Peyer's patch (tissue), 4 donors: ENCODE measurements at regions not wholly inside any gene's neighbourhood (a gene's known extent, or its start where the extent isn't known, plus 50 kb on each side); places are given as distances from the start of the nearest gene placed in this dataset.
A peak's percentile ranks its signal among the peaks of the same experiment; 100 is the strongest.

ENCODE experiments used
- DNase-seq, 3 donors: peaks; one replicate each; pipeline ENCODE4 v3.0.0-alpha.2; 2017 to 2019
- H3K27ac ChIP-seq, 4 donors: fragments of 200-600 bp; sonication (generic); one replicate each; pipeline ENCODE4 v1.5.1; 2016 to 2019
- H3K27me3 ChIP-seq, 2 donors: fragments of 200-600 bp; sonication (generic); one replicate each; pipeline ENCODE4 v1.5.1; 2019
- H3K36me3 ChIP-seq, 3 donors: fragments of 200-600 bp; sonication (generic); one replicate each; pipeline ENCODE4 v1.5.1; 2016 to 2019
- H3K4me1 ChIP-seq, 4 donors: fragments of 200-600 bp; sonication (generic); one replicate each; pipeline ENCODE4 v1.5.1; 2016 to 2019
- H3K4me3 ChIP-seq, 4 donors: fragments of 200-600 bp; sonication (generic); 1 replicate in 3 of 4; 2 replicates in 1 of 4; pipeline ENCODE4 v1.5.1; 2016 to 2019; ENCODE audit warnings: mild to moderate bottlenecking in 1 of 4
- H3K9me3 ChIP-seq, 4 donors: fragments of 200-600 bp; sonication (generic); one replicate each; pipeline ENCODE4 v1.5.1; 2016 to 2019; ENCODE audit warnings: mild to moderate bottlenecking in 1 of 4
- CTCF ChIP-seq, 6 experiments: fragments of 450-650 bp in 4 of 6; fragments of 200-600 bp in 2 of 6; sonication (generic) in 1 of 6; IDR thresholded peaks; one replicate each; pipeline ENCODE4 v1.5.1; 2017 to 2019; ENCODE audit warnings: antibody characterized with exemption in 6 of 6, mild to moderate bottlenecking in 3 of 6, moderate library complexity in 1 of 6
- POLR2A ChIP-seq, 2 donors: fragments of 450-650 bp; IDR thresholded peaks; one replicate each; pipeline ENCODE4 v1.5.1; 2017; ENCODE audit warnings: antibody characterized with exemption in 2 of 2, mild to moderate bottlenecking in 2 of 2, moderate library complexity in 2 of 2

DNA sequence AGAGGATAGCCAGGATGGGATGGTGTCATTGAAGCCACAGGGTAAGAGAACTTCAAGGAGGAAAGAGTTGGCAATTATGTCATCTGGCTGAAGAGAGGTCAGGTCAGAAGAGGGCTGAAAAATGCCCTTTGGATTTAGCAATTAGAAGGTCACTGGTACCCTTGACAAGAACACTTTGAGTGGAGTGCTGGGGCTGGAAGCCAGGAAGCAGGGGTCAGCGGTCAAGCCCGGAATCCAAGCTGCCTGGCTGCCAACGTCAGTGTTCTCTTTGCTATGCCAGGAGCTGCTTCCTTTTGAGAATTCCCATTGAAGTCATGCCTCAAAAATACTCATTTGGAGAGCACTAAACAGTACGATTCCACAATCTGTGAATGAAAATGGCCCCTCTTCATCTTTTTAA is 386.5 kb downstream of the SHQ1 start:
- H3K4me1 ChIP-seq, result no peaks in the 10 kb centered on the region
- H3K36me3 ChIP-seq, result no peaks in the 10 kb centered on the region
- TF ChIP-seq CTCF (IDR thresholded peaks at IDR 0.05) (no peak), POLR2A (IDR thresholded peaks at IDR 0.05) (no peak)
- H3K27ac ChIP-seq, result no peak overlapping the region
- H3K27me3 ChIP-seq, result no peaks in the 10 kb centered on the region
- no peak overlapping the region for H3K4me3 ChIP-seq
- no peak for DNase-seq
- H3K9me3 ChIP-seq, result no peaks in the 10 kb centered on the region

DNA sequence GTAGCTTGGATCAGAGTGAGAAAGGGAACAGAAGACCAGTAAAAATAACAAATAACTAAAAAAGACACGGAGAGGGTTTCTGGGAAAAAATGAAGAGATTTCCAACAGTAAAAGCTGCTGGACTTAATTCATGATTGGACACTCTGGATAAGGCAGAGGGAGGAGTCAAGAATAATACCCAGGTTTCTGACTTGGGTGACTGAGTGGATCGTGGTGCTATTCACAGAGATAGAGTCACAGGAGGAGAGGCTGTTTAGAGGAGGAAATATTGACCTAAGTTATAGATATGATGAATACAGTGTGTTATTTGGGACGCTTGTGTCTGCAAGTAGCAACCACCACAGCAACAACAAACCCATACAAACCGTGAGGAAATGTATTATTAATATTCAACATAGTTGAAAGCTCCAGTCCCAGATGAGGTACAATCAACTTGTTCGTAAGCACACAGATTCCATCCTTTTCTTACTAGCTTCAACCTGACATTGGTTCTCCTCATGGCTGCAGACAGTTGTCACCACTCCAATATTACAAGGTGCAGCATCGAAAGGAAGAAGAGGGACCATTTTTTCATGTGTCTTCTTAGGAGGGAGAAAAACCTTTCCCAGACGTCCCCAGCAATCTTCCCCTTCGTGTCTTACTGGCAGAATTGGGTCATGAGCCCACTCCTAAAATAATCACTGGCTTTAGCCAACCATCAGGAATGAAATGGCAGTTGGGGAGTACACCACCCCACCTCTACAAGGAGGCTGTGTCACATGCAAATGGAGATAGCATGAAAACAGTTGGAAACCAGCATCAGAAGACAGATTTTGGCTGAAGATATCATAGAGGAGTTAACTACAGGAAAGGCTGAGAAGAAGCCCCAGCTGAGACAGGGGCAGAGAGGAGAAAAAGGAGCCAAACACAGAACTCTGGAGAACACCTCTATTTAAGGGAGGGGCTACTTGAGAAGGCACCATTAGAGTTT is 387.8 kb downstream of the SHQ1 start:
- TF ChIP-seq POLR2A (IDR thresholded peaks at IDR 0.05) (no peak), CTCF (IDR thresholded peaks at IDR 0.05) (no peak)
- H3K9me3 ChIP-seq, result no peaks in the 10 kb centered on the region
- no peak overlapping the region for H3K4me3 ChIP-seq
- no peak overlapping the region for H3K27ac ChIP-seq
- no peaks in the 10 kb centered on the region for H3K36me3 ChIP-seq
- H3K27me3 ChIP-seq, result no peaks in the 10 kb centered on the region
- no peaks in the 10 kb centered on the region for H3K4me1 ChIP-seq
- DNase-seq, result no peak

DNA sequence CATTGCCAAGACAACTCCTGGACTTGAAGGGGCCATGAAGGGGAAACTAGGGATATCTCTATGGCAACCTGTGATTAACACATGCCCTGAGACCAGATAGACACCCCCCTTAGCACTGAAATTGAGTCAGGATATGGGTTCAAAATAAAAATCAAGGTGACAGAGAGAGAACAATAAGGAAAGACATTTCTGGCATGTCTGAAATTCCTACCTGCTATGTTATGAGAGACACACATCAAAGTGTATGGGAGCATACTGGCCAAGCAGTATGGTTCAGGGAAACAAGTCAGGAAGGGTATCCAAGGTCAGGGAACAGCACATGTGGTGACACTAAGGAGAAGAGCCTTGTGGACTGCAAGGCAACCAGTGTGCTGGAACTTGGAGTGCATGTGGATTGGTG is 388.7 kb downstream of the SHQ1 start:
- Histone ChIP-seq H3K4me3 (no peak overlapping the region), H3K27me3 (no peaks in the 10 kb centered on the region), H3K27ac (no peak overlapping the region), H3K4me1 (no peaks in the 10 kb centered on the region), H3K9me3 (no peaks in the 10 kb centered on the region), H3K36me3 (no peaks in the 10 kb centered on the region)
- TF ChIP-seq POLR2A (IDR thresholded peaks at IDR 0.05), result no peak
- no peak for TF ChIP-seq CTCF (IDR thresholded peaks at IDR 0.05)
- DNase-seq, result no peak

DNA sequence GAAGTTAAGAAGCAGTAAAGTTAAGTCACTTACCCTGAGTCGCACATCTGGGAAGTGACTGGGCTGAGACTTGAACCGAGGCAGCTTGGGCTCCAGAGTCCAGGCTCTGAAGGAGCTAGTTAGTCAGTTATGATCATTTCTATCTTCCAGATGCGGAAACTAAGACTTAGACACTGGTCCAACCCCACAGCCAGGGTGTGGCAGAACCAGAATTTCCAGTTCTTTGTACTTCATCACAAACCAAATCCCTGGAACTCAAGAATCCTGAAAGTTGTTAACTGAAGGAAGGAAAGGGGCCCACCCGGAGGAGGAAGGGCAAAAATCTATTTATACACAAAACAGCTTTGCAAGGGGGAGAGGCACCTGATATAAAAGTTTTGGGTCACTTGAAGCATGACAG is 389.9 kb downstream of the SHQ1 start:
- H3K27ac ChIP-seq, result no peak overlapping the region
- no peaks in the 10 kb centered on the region for H3K4me1 ChIP-seq
- no peaks in the 10 kb centered on the region for H3K27me3 ChIP-seq
- H3K4me3 ChIP-seq, result no peak overlapping the region
- H3K9me3 ChIP-seq, result no peaks in the 10 kb centered on the region
- DNase-seq, result peak in 1 of 3 donors; percentile 61
- TF ChIP-seq CTCF (IDR thresholded peaks at IDR 0.05), result no peak
- TF ChIP-seq POLR2A (IDR thresholded peaks at IDR 0.05), result no peak
- no peaks in the 10 kb centered on the region for H3K36me3 ChIP-seq

DNA sequence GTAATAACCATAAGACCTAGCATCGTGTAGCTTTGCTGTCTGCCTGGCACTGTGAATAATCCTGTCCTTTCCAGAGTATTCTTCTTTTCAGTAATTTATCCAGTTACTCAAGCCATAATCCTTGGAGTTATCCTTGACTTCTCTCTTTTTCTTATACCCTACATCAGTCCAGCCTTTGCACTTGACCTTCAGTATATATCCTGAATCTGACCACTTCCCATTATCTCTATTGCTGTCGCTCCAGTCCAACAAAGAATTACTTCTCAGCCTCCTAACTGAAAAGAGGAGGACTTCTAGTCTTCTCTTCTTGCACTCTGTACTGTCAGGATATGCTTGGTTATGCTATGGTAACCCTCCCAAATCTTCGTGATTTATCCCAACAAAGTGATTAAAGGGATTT is 393.8 kb downstream of the SHQ1 start:
- no peak for TF ChIP-seq CTCF (IDR thresholded peaks at IDR 0.05)
- TF ChIP-seq POLR2A (IDR thresholded peaks at IDR 0.05), result no peak
- Histone ChIP-seq H3K36me3 (no peaks in the 10 kb centered on the region), H3K4me3 (no peak overlapping the region), H3K27ac (no peak overlapping the region), H3K9me3 (no peaks in the 10 kb centered on the region), H3K4me1 (peaks cover 0 to 4% (median 0%) of the 10 kb centered on the region in 4 donors), H3K27me3 (no peaks in the 10 kb centered on the region)
- no peak for DNase-seq
